OCI-LY7 (cell line): ENCODE measurements at regions not wholly inside any gene's neighbourhood (a gene's known extent, or its start where the extent isn't known, plus 50 kb on each side); places are given as distances from the start of the nearest gene placed in this dataset.

ENCODE experiments used
- BruUV-seq: library from RNA; stranded (reverse); fragments of 400-500 nt; replicated peaks from 2 replicates; lab custom pipeline; 2021; lab: Mats Ljungman, UMichigan
- CTCF ChIA-PET: fragments of 300-600 bp; sonication (Branson Sonifier 250); formaldehyde crosslinking; loops from one replicate; lab custom pipeline; 2022; ENCODE audit warnings: antibody characterized with exemption; ENCODE audit not compliant: unreplicated experiment; lab: Charles Lee
- POLR2A ChIA-PET: fragments of 300-600 bp; sonication (Branson Sonifier 250); formaldehyde crosslinking; loops from one replicate; lab custom pipeline; 2022; ENCODE audit warnings: antibody characterized with exemption; lab: Charles Lee
- DNase-seq: peaks from one replicate; pipeline ENCODE4 v3.0.0-alpha.2; 2015; ENCODE audit warnings: low spot score
- H2AFZ ChIP-seq: fragments of 200-600 bp; sonication (generic), shearing (Covaris generic); 2 replicates; pipeline ENCODE4 v1.6.1; 2014; ENCODE audit warnings: mild to moderate bottlenecking, antibody characterized with exemption, low read length, moderate library complexity
- H3K27ac ChIP-seq: fragments of 200-600 bp; sonication (generic); 2 replicates; pipeline ENCODE4 v1.5.1; 2014; ENCODE audit warnings: mixed run types, low read depth, mild to moderate bottlenecking, moderate library complexity, low read length, inconsistent platforms; ENCODE audit not compliant: poor library complexity, severe bottlenecking
- H3K36me3 ChIP-seq: fragments of 200-600 bp; sonication (generic); 2 replicates; pipeline ENCODE4 v1.6.1; 2014; ENCODE audit warnings: mild to moderate bottlenecking, antibody characterized with exemption, low read length, moderate library complexity, mixed read lengths; ENCODE audit not compliant: insufficient read depth
- H3K4me1 ChIP-seq: fragments of 200-600 bp; sonication (generic); 2 replicates; pipeline ENCODE4 v1.5.1; 2014; ENCODE audit warnings: mild to moderate bottlenecking, low read length; ENCODE audit not compliant: insufficient read depth, poor library complexity, severe bottlenecking
- H3K4me2 ChIP-seq: fragments of 200-600 bp; sonication (generic); 2 replicates; pipeline ENCODE4 v1.6.1; 2014; ENCODE audit warnings: mild to moderate bottlenecking, low read length
- H3K4me3 ChIP-seq: fragments of 200-600 bp; sonication (generic); 2 replicates; pipeline ENCODE4 v1.5.1; 2014; ENCODE audit warnings: mild to moderate bottlenecking, low read depth, low read length; ENCODE audit not compliant: poor library complexity, severe bottlenecking
- H3K79me2 ChIP-seq: fragments of 200-600 bp; sonication (generic); 2 replicates; pipeline ENCODE4 v1.6.1; 2016; ENCODE audit warnings: low read depth, mild to moderate bottlenecking, low read length, moderate library complexity, mixed read lengths; ENCODE audit not compliant: insufficient read depth
- H3K9me2 ChIP-seq: fragments of 200-600 bp; sonication (generic); 2 replicates; pipeline ENCODE4 v1.6.1; 2016; ENCODE audit warnings: mild to moderate bottlenecking, low read length, mixed read lengths; ENCODE audit not compliant: insufficient read depth
- H3K9me3 ChIP-seq: fragments of 200-600 bp; sonication (generic); 2 replicates; pipeline ENCODE4 v1.6.1; 2014; ENCODE audit warnings: mild to moderate bottlenecking, mixed run types, low read length, mixed read lengths
- H4K20me1 ChIP-seq: fragments of 200-600 bp; sonication (generic); 2 replicates; pipeline ENCODE4 v1.6.1; 2014; ENCODE audit warnings: mild to moderate bottlenecking, antibody characterized with exemption, low read length, moderate library complexity, mixed read lengths; ENCODE audit not compliant: insufficient read depth
- CTCF ChIP-seq: fragments of 200-600 bp; sonication (generic); conservative IDR thresholded peaks from 2 replicates; pipeline ENCODE4 v1.5.1; 2014; ENCODE audit warnings: mild to moderate bottlenecking, antibody characterized with exemption, low read length, moderate library complexity, mixed read lengths
- EZH2phosphoT487 ChIP-seq: fragments of 200-600 bp; sonication (generic); IDR thresholded peaks from 2 replicates; pipeline ENCODE4 v1.6.1; 2018; ENCODE audit warnings: low read depth, borderline replicate concordance, mild to moderate bottlenecking, mixed run types, antibody characterized with exemption, low read length, moderate library complexity, mixed read lengths
- intact Hi-C: fragments of 100-400 bp; cut with micrococcal nuclease; formaldehyde crosslinking; loops from one replicate; pipeline ENCODE4 v1.10.0; 2022; ENCODE audit not compliant: unreplicated experiment

- no TSS peak for BruUV-seq
- H3K4me2 ChIP-seq, result no peak overlapping the region
- no peak for DNase-seq
- no peak overlapping the region for H3K4me3 ChIP-seq
- CTCF ChIA-PET, result no interaction called here
- H3K36me3 ChIP-seq, result no peaks in the 10 kb centered on the region
- no peaks in the 10 kb centered on the region for H3K9me2 ChIP-seq
- H3K9me3 ChIP-seq, result no peaks in the 10 kb centered on the region
- H3K27ac ChIP-seq, result no peak overlapping the region
- no peak overlapping the region for H2AFZ ChIP-seq
- intact Hi-C loops, result no loop called here
- no peaks in the 10 kb centered on the region for H3K79me2 ChIP-seq
- no peaks in the 10 kb centered on the region for H4K20me1 ChIP-seq
- TF ChIP-seq CTCF, result no peak
- TF ChIP-seq EZH2phosphoT487, result no peak
- H3K4me1 ChIP-seq, result peaks cover 34% of the 10 kb centered on the region
- POLR2A ChIA-PET, result no interaction called here
Observed at GRCh38 chr9:22210936-22211335, 201.8 kb upstream of the CDKN2B start.

GRCh38 chr9:22211588-22212360 is 202.7 kb upstream of the CDKN2B start:
- intact Hi-C loops, result no loop called here
- Histone ChIP-seq H3K79me2 (no peaks in the 10 kb centered on the region), H3K4me2 (no peak overlapping the region), H3K36me3 (no peaks in the 10 kb centered on the region), H3K27ac (no peak overlapping the region), H3K9me2 (no peaks in the 10 kb centered on the region), H4K20me1 (no peaks in the 10 kb centered on the region), H3K4me1 (peaks cover 26% of the 10 kb centered on the region), H3K9me3 (no peaks in the 10 kb centered on the region), H3K4me3 (no peak overlapping the region), H2AFZ (no peak overlapping the region)
- CTCF ChIA-PET, result no interaction called here
- BruUV-seq, result no TSS peak
- POLR2A ChIA-PET, result interaction anchor here (0.7 to 1.2 kb wide), 3 partner anchors 8 to 1605 kb away, joined by 3 to 6 read pairs (median 4); no protein-coding TSS in a partner anchor
- no peak for DNase-seq
- TF ChIP-seq CTCF, result no peak

GRCh38 chr9:22214021-22214420 is 204.9 kb upstream of the CDKN2B start:
- no peaks in the 10 kb centered on the region for H3K36me3 ChIP-seq
- no peak overlapping the region for H3K27ac ChIP-seq
- no peak for DNase-seq
- no peaks in the 10 kb centered on the region; the same call in 1 of the 2 replicates for H3K9me2 ChIP-seq
- no peak overlapping the region for H2AFZ ChIP-seq
- intact Hi-C loops, result no loop called here
- no peak overlapping the region for H3K4me3 ChIP-seq
- H3K9me3 ChIP-seq, result no peaks in the 10 kb centered on the region
- H3K4me1 ChIP-seq, result peaks cover 4% of the 10 kb centered on the region
- H3K79me2 ChIP-seq, result no peaks in the 10 kb centered on the region
- no peak overlapping the region for H3K4me2 ChIP-seq
- no TSS peak for BruUV-seq
- ChIA-PET POLR2A (interaction anchor here (0.5 to 1.5 kb wide), 6 partner anchors 10 to 1089 kb away, joined by 3 to 5 read pairs (median 3); no protein-coding TSS in a partner anchor), CTCF (no interaction called here)
- no peak for TF ChIP-seq CTCF
- no peak for TF ChIP-seq EZH2phosphoT487
- H4K20me1 ChIP-seq, result no peaks in the 10 kb centered on the region
